ENCODE measurements at regions not wholly inside any gene's neighbourhood (a gene's known extent, or its start where the extent isn't known, plus 50 kb on each side); places are given as distances from the start of the nearest gene placed in this dataset.

DNA sequence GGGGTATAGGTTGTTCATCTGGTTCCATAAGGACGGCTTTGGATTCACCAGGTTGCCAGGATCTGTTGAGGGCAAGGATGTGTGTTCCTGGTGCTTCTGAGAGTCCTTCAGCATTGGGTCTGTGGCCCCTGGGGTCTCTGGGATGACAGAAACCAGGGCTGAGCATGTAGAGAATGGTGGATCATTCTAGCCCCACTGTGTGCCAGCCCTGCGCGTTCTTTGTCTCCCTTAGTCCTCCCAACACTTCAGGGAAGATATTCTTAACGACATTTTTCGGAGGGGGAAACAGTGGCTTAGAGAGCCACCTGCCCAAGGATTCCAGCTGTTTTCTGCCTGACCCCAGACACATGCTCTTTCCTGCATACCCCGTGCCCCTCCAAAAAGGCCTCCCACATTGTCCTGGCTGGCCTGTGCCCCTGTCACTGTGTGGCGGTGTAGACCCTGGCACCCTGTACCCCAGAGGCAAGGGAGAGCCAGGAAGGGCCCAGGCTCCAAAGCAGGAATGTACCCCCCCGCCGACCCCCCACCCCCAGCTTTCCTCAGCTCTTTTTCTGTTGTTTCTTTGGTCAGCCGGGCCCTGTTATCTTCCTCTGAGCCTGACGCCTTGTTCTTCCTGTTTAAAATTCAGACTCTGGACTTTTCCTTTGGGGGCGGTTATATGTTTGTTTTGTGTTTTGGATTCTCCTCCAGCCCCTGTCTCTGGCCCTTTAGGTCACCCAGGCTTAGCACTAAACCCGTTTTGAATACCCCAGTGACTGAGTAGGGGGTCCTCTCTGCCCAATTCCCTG is 57.8 kb upstream of the SMAD6 start:
- Mint-ChIP-seq H3K27ac (no peak overlapping the region), H3K9me3 (no peaks in the 10 kb centered on the region), H3K27me3 (no peaks in the 10 kb centered on the region), H3K4me1 (peaks cover 3% of the 10 kb centered on the region), H3K4me3 (no peak overlapping the region), H3K36me3 (ENCODE audit: low read depth) (no peaks in the 10 kb centered on the region)
- intact Hi-C loops (cut with micrococcal nuclease) = no loop called here
- DNase-seq = no peak

DNA sequence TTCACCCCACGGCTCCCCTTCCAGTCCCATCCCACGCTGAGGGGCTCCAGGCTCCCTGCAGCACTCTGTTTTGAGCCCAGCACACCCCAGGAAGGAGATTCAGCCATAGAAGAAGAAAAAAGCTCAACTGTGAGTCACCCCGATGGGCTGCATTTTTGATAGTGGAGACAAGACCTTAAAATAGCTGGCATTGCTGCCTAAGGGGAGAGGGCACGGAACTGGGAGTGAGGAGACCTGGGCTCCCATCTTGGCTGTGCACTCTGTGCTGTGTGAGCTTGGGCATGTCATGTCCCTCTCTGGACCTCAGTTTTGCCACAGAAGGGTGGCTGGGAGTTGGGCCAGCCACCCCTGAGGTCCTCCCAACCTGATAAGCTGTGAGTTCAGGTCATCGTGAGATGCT is 57.2 kb upstream of the SMAD6 start:
- no peak overlapping the region for H3K4me3 Mint-ChIP-seq
- DNase-seq = no peak
- H3K4me1 Mint-ChIP-seq = peaks cover under 1% of the 10 kb centered on the region
- intact Hi-C loops (cut with micrococcal nuclease) = no loop called here
- H3K9me3 Mint-ChIP-seq = no peaks in the 10 kb centered on the region
- peaks cover 1% of the 10 kb centered on the region for H3K27me3 Mint-ChIP-seq
- no peaks in the 10 kb centered on the region for H3K36me3 Mint-ChIP-seq (ENCODE audit: low read depth)
- no peak overlapping the region for H3K27ac Mint-ChIP-seq

- intact Hi-C loops (cut with micrococcal nuclease) = no loop called here
- H3K36me3 Mint-ChIP-seq (ENCODE audit: low read depth) = no peaks in the 10 kb centered on the region
- H3K4me1 Mint-ChIP-seq = no peaks in the 10 kb centered on the region
- H3K27ac Mint-ChIP-seq = no peak overlapping the region
- no peak for DNase-seq
- H3K4me3 Mint-ChIP-seq = no peak overlapping the region
- H3K27me3 Mint-ChIP-seq = peaks cover 3% of the 10 kb centered on the region
- no peaks in the 10 kb centered on the region for H3K9me3 Mint-ChIP-seq
These were observed 55.7 kb upstream of the SMAD6 start for GRCh38 chr15:66646308-66646707.

GRCh38 chr15:66646799-66647198 is 55.2 kb upstream of the SMAD6 start:
- Mint-ChIP-seq H3K9me3 (no peaks in the 10 kb centered on the region), H3K4me3 (no peak overlapping the region), H3K27ac (no peak overlapping the region), H3K36me3 (ENCODE audit: low read depth) (no peaks in the 10 kb centered on the region), H3K27me3 (peaks cover 3% of the 10 kb centered on the region), H3K4me1 (no peaks in the 10 kb centered on the region)
- intact Hi-C loops (cut with micrococcal nuclease) = no loop called here
- no peak for DNase-seq

DNA sequence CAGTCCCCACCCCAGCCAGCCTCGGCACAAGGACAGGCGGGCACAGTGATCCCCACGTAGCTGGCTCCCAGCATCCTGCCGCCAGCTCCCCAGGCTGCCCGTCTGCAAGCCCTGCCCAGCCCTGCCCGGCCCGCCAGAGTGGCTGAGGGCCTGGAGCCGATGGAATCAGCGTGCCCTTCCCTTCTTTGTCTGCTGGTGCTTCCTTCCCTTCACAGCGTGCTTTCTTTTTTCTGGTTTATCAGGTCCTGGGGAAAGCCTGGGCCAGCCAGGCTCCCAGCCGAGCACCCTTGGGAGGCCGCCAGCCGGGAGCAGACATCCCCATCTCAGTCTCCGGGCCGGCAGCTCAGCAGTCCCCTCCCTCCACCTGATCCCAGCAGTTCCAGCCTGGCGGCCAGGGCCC is 54.7 kb upstream of the SMAD6 start:
- H3K27me3 Mint-ChIP-seq = peaks cover 3% of the 10 kb centered on the region
- H3K4me1 Mint-ChIP-seq = no peaks in the 10 kb centered on the region
- H3K36me3 Mint-ChIP-seq (ENCODE audit: low read depth) = no peaks in the 10 kb centered on the region
- no peak overlapping the region for H3K27ac Mint-ChIP-seq
- no peaks in the 10 kb centered on the region for H3K9me3 Mint-ChIP-seq
- intact Hi-C loops (cut with micrococcal nuclease) = no loop called here
- no peak overlapping the region for H3K4me3 Mint-ChIP-seq
- DNase-seq = no peak

DNA sequence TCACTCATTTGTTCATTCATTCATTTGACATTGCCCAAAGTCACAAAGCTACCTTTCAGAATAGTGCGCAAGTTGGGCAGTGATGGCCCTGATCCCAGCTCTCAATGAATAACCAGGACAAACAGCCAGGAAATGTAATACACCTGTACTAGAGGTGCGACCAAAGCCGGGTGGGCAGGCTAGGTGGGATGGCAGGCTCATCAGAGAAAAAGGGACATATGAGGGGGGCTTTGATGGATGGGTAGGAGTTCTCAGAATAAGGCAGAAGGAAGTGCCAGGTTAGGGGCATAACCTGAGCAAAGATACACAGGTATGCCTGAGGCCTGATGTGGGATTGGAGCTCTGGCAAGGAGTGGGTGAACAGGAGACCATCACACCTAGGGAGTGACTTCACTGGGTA is 53.4 kb upstream of the SMAD6 start:
- DNase-seq = no peak
- H3K4me3 Mint-ChIP-seq = no peak overlapping the region
- H3K27me3 Mint-ChIP-seq = peaks cover 6% of the 10 kb centered on the region
- no peaks in the 10 kb centered on the region for H3K9me3 Mint-ChIP-seq
- intact Hi-C loops (cut with micrococcal nuclease) = no loop called here
- no peaks in the 10 kb centered on the region for H3K4me1 Mint-ChIP-seq
- H3K27ac Mint-ChIP-seq = no peak overlapping the region
- no peaks in the 10 kb centered on the region for H3K36me3 Mint-ChIP-seq (ENCODE audit: low read depth)

- Mint-ChIP-seq H3K36me3 (ENCODE audit: low read depth) (no peaks in the 10 kb centered on the region), H3K4me3 (no peak overlapping the region), H3K4me1 (no peaks in the 10 kb centered on the region), H3K27me3 (peaks cover 10% of the 10 kb centered on the region), H3K9me3 (no peaks in the 10 kb centered on the region), H3K27ac (no peak overlapping the region)
- DNase-seq = no peak
- intact Hi-C loops (cut with micrococcal nuclease) = no loop called here
These were observed 52.6 kb upstream of the SMAD6 start for GRCh38 chr15:66649235-66649984.

- H3K9me3 Mint-ChIP-seq = no peaks in the 10 kb centered on the region
- H3K27me3 Mint-ChIP-seq = peaks cover 10% of the 10 kb centered on the region
These were observed 51.6 kb upstream of the SMAD6 start for GRCh38 chr15:66650433-66650832.

DNA sequence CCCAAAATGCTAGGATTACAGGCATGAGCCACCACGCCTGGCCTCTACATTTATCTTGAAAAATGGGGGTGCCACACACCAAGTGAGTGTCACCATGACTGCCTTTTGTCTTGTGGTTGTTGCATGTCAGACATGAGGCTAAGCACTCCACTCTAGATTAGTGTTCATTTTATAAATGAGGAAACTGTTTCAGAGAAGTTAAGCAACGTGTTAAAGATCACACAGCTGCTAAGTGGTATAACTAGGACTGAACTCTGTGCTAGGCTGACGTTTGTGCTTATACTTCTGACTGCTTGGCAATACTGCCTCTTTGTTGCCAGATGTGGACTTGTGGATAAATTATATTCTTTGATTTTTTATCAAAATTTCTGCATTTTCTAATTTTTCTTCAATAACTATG is 50.8 kb upstream of the SMAD6 start:
- H3K9me3 Mint-ChIP-seq = no peaks in the 10 kb centered on the region
- no peak overlapping the region for H3K27ac Mint-ChIP-seq
- H3K36me3 Mint-ChIP-seq (ENCODE audit: low read depth) = no peaks in the 10 kb centered on the region
- intact Hi-C loops (cut with micrococcal nuclease) = no loop called here
- peaks cover 10% of the 10 kb centered on the region for H3K27me3 Mint-ChIP-seq
- no peak overlapping the region for H3K4me3 Mint-ChIP-seq
- DNase-seq = no peak
- H3K4me1 Mint-ChIP-seq = peaks cover 8% of the 10 kb centered on the region

More at GRCh38 chr15:66650433-66650832, 51.6 kb upstream of the SMAD6 start:
- H3K36me3 Mint-ChIP-seq (ENCODE audit: low read depth) = no peaks in the 10 kb centered on the region
- DNase-seq = no peak
- H3K4me3 Mint-ChIP-seq = no peak overlapping the region
- H3K4me1 Mint-ChIP-seq = peaks cover 2% of the 10 kb centered on the region
- H3K27ac Mint-ChIP-seq = no peak overlapping the region
- intact Hi-C loops (cut with micrococcal nuclease) = no loop called here

GRCh38 chr15:66651913-66652642 is 50.0 kb upstream of the SMAD6 start:
- H3K9me3 Mint-ChIP-seq = no peaks in the 10 kb centered on the region
- intact Hi-C loops (cut with micrococcal nuclease) = no loop called here
- no peak overlapping the region for H3K27ac Mint-ChIP-seq

More at GRCh38 chr15:66651913-66652642, 50.0 kb upstream of the SMAD6 start:
- no peak for DNase-seq
- Mint-ChIP-seq H3K4me3 (no peak overlapping the region), H3K4me1 (peaks cover 9% of the 10 kb centered on the region), H3K36me3 (ENCODE audit: low read depth) (no peaks in the 10 kb centered on the region), H3K27me3 (peaks cover 10% of the 10 kb centered on the region)

Measured in activated CD4-positive, alpha-beta T cell treated with anti-CD3 and anti-CD28 coated beads, Interleukin-2, amount 10 ng/mL, durations not matched to agents 24 days and 14 days (primary cell).